ENCODE measurements at regions not wholly inside any gene's neighbourhood (a gene's known extent, or its start where the extent isn't known, plus 50 kb on each side); places are given as distances from the start of the nearest gene placed in this dataset.

GRCh38 chr20:39853636-39854035, 835.4 kb downstream of the MAFB start:
- DNase-seq (ENCODE audit: low spot score in 2 of 2, unreplicated experiment in 2 of 2), result no peak
- H3K27me3 Mint-ChIP-seq (ENCODE audit: low read depth), result no peaks in the 10 kb centered on the region
- H3K4me1 Mint-ChIP-seq, result peaks cover 30% of the 10 kb centered on the region

GRCh38 chr20:39853050-39853449, 836.0 kb downstream of the MAFB start:
- DNase-seq (ENCODE audit: low spot score in 2 of 2, unreplicated experiment in 2 of 2), result no peak
- Mint-ChIP-seq H3K27ac (no peak overlapping the region), H3K9me3 (no peaks in the 10 kb centered on the region), H3K36me3 (no peaks in the 10 kb centered on the region), H3K4me3 (no peak overlapping the region), H3K4me1 (peaks cover 26% of the 10 kb centered on the region), H3K27me3 (ENCODE audit: low read depth) (no peaks in the 10 kb centered on the region)
- no peak for TF ChIP-seq CTCF (IDR thresholded peaks at IDR 0.05; ENCODE audit: unreplicated experiment)

More at GRCh38 chr20:39853636-39854035, 835.4 kb downstream of the MAFB start:
- no peak overlapping the region for H3K4me3 Mint-ChIP-seq
- no peak for TF ChIP-seq CTCF (IDR thresholded peaks at IDR 0.05; ENCODE audit: unreplicated experiment)
- no peak overlapping the region for H3K27ac Mint-ChIP-seq
- H3K36me3 Mint-ChIP-seq, result no peaks in the 10 kb centered on the region
- H3K9me3 Mint-ChIP-seq, result no peaks in the 10 kb centered on the region

- H3K36me3 Mint-ChIP-seq, result no peaks in the 10 kb centered on the region
- H3K27ac Mint-ChIP-seq, result no peak overlapping the region
- DNase-seq (ENCODE audit: low spot score in 2 of 2, unreplicated experiment in 2 of 2), result no peak
- peaks cover 4% of the 10 kb centered on the region for H3K27me3 Mint-ChIP-seq (ENCODE audit: low read depth)
- no peaks in the 10 kb centered on the region for H3K9me3 Mint-ChIP-seq
- no peak for TF ChIP-seq CTCF (IDR thresholded peaks at IDR 0.05; ENCODE audit: unreplicated experiment)
- no peak overlapping the region for H3K4me3 Mint-ChIP-seq
- peaks cover 18% of the 10 kb centered on the region for H3K4me1 Mint-ChIP-seq
These were observed 837.6 kb downstream of the MAFB start for GRCh38 chr20:39851459-39851858.

- TF ChIP-seq CTCF (IDR thresholded peaks at IDR 0.05; ENCODE audit: unreplicated experiment), result no peak
- no peak for DNase-seq (ENCODE audit: low spot score in 2 of 2, unreplicated experiment in 2 of 2)
- no peak overlapping the region for H3K4me3 Mint-ChIP-seq
- H3K36me3 Mint-ChIP-seq, result no peaks in the 10 kb centered on the region
- H3K27ac Mint-ChIP-seq, result no peak overlapping the region
- H3K4me1 Mint-ChIP-seq, result peaks cover 18% of the 10 kb centered on the region
- no peaks in the 10 kb centered on the region for H3K9me3 Mint-ChIP-seq
- H3K27me3 Mint-ChIP-seq (ENCODE audit: low read depth), result peaks cover 4% of the 10 kb centered on the region
These were observed 838.2 kb downstream of the MAFB start for GRCh38 chr20:39850821-39851330.

GRCh38 chr20:39850246-39850645, 838.8 kb downstream of the MAFB start:
- no peak overlapping the region for H3K4me3 Mint-ChIP-seq

More at GRCh38 chr20:39850246-39850645, 838.8 kb downstream of the MAFB start:
- DNase-seq (ENCODE audit: low spot score in 2 of 2, unreplicated experiment in 2 of 2), result no peak
- no peak overlapping the region for H3K27ac Mint-ChIP-seq
- H3K36me3 Mint-ChIP-seq, result no peaks in the 10 kb centered on the region
- no peak for TF ChIP-seq CTCF (IDR thresholded peaks at IDR 0.05; ENCODE audit: unreplicated experiment)
- H3K27me3 Mint-ChIP-seq (ENCODE audit: low read depth), result peaks cover 4% of the 10 kb centered on the region
- H3K9me3 Mint-ChIP-seq, result no peaks in the 10 kb centered on the region
- peaks cover 18% of the 10 kb centered on the region for H3K4me1 Mint-ChIP-seq

All from mesothelial cell of epicardium (in vitro differentiated cells).